Pancreas (tissue), 10 donors: ENCODE measurements at regions not wholly inside any gene's neighbourhood (a gene's known extent, or its start where the extent isn't known, plus 50 kb on each side); places are given as distances from the start of the nearest gene placed in this dataset.
"Not testable (repeated sequence)": the region's sequence is repeated elsewhere in the genome, so short reads cannot be mapped to it uniquely, and the experiment has no call there.

Source experiments
- ATAC-seq, 4 donors: fragments of 200-7000 bp; cut with Tn5 transposase; one replicate each; pipeline versions ENCODE4 v1.8.0 to v1.9.1; 2020; ENCODE audit warnings: mild to moderate bottlenecking in 4 of 4, moderate library complexity in 4 of 4
- DNase-seq, 6 donors: peaks; one replicate each; pipeline ENCODE4 v3.0.0-alpha.2; 2020
- FAIRE-seq: peaks from 2 replicates; lab custom pipeline; 2012; peaks lifted over from hg19 to GRCh38; lab: Jason Lieb, UNC
- H3K27ac ChIP-seq, 4 donors: fragments of 200-600 bp; sonication (generic); 1 replicate in 3 of 4; 2 replicates in 1 of 4; pipeline versions ENCODE4 v1.5.0 to v1.8.0; 2020
- H3K27me3 ChIP-seq, 4 donors: fragments of 200-600 bp; one replicate each; pipeline ENCODE4 v1.8.0; 2021
- H3K36me3 ChIP-seq, 3 donors: fragments of 200-600 bp; sonication (generic) in 1 of 3; one replicate each; pipeline versions ENCODE4 v1.5.0 to v1.8.0; 2020 to 2021
- H3K4me1 ChIP-seq, 3 donors: fragments of 200-600 bp; one replicate each; pipeline ENCODE4 v1.8.0; 2021
- H3K4me3 ChIP-seq, 4 donors: fragments of 200-600 bp; sonication (generic) in 2 of 4; one replicate each; pipeline versions ENCODE4 v1.5.0 to v1.8.0; 2020 to 2021
- H3K9me3 ChIP-seq, 4 donors: fragments of 200-600 bp; one replicate each; pipeline ENCODE4 v1.8.0; 2021
- CTCF ChIP-seq, 4 donors: fragments of 200-600 bp; sonication (generic) in 3 of 4; IDR thresholded peaks; one replicate each; pipeline versions ENCODE4 v1.5.0 to v1.8.0; 2021; ENCODE audit warnings: antibody characterized with exemption in 4 of 4
- WGBS, 2 donors: extraction: QIAGEN DNeasy Blood & Tissue Kit; methylation state at CpG; one replicate each; pipeline ENCODE4 v1.1.7; 2013; 5-methylcytosine and 5-hydroxymethylcytosine counted together
- intact Hi-C, 3 donors: fragments of 100-400 bp; cut with DNase I; formaldehyde crosslinking; loops; one replicate each; pipeline versions ENCODE4 v1.11.1 to v1.14.2; 2022
- donor health status: healthy with polysubstance abuse.
- donor health status: DM: no; HTN: no; CAD: no; lungs with moderate emphysema.
- donor health status: DM: no; HTN: no; CAD: no.
- donor health status: control.
- donor health status: control.
- donor health status: Bipolar disorder and iron deficiency.
- donor health status: DM: yes; HTN: yes; CAD: no.
- donor health status: DM: no; HTN: no; CAD: no.
- donor health status: DM: no; HTN: no; CAD: no.
- donor health status: DM: yes; HTN: yes; CAD: no.

- no peak for TF ChIP-seq CTCF (IDR thresholded peaks at IDR 0.05)
- ATAC-seq = no peak
- DNase-seq = no peak
- H3K27ac ChIP-seq = no peak overlapping the region
- H3K27me3 ChIP-seq = no peaks in the 10 kb centered on the region
- no peak overlapping the region for H3K4me3 ChIP-seq
- no peaks in the 10 kb centered on the region for H3K9me3 ChIP-seq
- intact Hi-C loops = no loop called here
- WGBS, 2 donors = 62 to 72% methylated on average over 16 of the region's 16 CpGs
- no peaks in the 10 kb centered on the region for H3K36me3 ChIP-seq
- H3K4me1 ChIP-seq = no peaks in the 10 kb centered on the region
- FAIRE-seq = no peak
These were observed 159.7 kb downstream of the THBS2 start for GRCh38 chr6:169093770-169094551.

GRCh38 chr6:169093066-169093723, 160.5 kb downstream of the THBS2 start:
- TF ChIP-seq CTCF (IDR thresholded peaks at IDR 0.05) = no peak
- Histone ChIP-seq H3K36me3 (no peaks in the 10 kb centered on the region), H3K27ac (no peak overlapping the region), H3K9me3 (no peaks in the 10 kb centered on the region), H3K27me3 (no peaks in the 10 kb centered on the region), H3K4me1 (no peaks in the 10 kb centered on the region), H3K4me3 (no peak overlapping the region)
- ATAC-seq (no peak), DNase-seq (no peak), FAIRE-seq (no peak)
- WGBS, 2 donors = 45 to 51% methylated on average over 11 of the region's 11 CpGs
- intact Hi-C loops = no loop called here

GRCh38 chr6:169092375-169092774, 161.3 kb downstream of the THBS2 start:
- WGBS, 2 donors = 45 to 49% methylated on average over 3 of the region's 3 CpGs
- H3K36me3 ChIP-seq = no peaks in the 10 kb centered on the region
- H3K27me3 ChIP-seq = no peaks in the 10 kb centered on the region
- H3K9me3 ChIP-seq = no peaks in the 10 kb centered on the region
- no peaks in the 10 kb centered on the region for H3K4me1 ChIP-seq
- no peak overlapping the region for H3K4me3 ChIP-seq
- TF ChIP-seq CTCF (IDR thresholded peaks at IDR 0.05) = no peak
- H3K27ac ChIP-seq = no peak overlapping the region
- DNase-seq = no peak
- ATAC-seq = no peak
- no peak for FAIRE-seq
- intact Hi-C loops = no loop called here

GRCh38 chr6:169090514-169091127, 163.0 kb downstream of the THBS2 start:
- not testable (repeated sequence) for FAIRE-seq, DNase-seq

GRCh38 chr6:169088762-169089161, 164.9 kb downstream of the THBS2 start:
- Histone ChIP-seq H3K36me3 (no peaks in the 10 kb centered on the region), H3K4me3 (no peak overlapping the region), H3K27ac (no peak overlapping the region), H3K9me3 (no peaks in the 10 kb centered on the region), H3K4me1 (no peaks in the 10 kb centered on the region), H3K27me3 (no peaks in the 10 kb centered on the region)
- ATAC-seq = no peak
- FAIRE-seq = no peak
- TF ChIP-seq CTCF (IDR thresholded peaks at IDR 0.05) = no peak
- WGBS, 2 donors = 61 to 66% methylated on average over 2 of the region's 2 CpGs
- DNase-seq = no peak
- intact Hi-C loops = no loop called here

More at GRCh38 chr6:169090514-169091127, 163.0 kb downstream of the THBS2 start:
- H3K36me3 ChIP-seq, intact Hi-C loops, H3K9me3 ChIP-seq, H3K4me1 ChIP-seq, H3K27me3 ChIP-seq, H3K4me3 ChIP-seq, ATAC-seq, H3K27ac ChIP-seq: not testable (repeated sequence)
- 33 to 51% methylated on average over 2 of the region's 2 CpGs for WGBS, 2 donors
